OCI-LY3 (cell line): ENCODE measurements at regions not wholly inside any gene's neighbourhood (a gene's known extent, or its start where the extent isn't known, plus 50 kb on each side); places are given as distances from the start of the nearest gene placed in this dataset.

ENCODE experiments used
- CTCF ChIP-seq: fragments of 200-600, 300-600 bp; sonication (generic); IDR thresholded peaks from 2 replicates; pipeline ENCODE4 v1.5.1; 2014; ENCODE audit warnings: antibody characterized with exemption, low read length, low read depth
- EZH2phosphoT487 ChIP-seq: fragments of 200-600 bp; shearing (Covaris generic); IDR thresholded peaks from 2 replicates; pipeline ENCODE4 v1.6.1; 2018; ENCODE audit warnings: antibody characterized with exemption, mixed run types, low read depth

DNA sequence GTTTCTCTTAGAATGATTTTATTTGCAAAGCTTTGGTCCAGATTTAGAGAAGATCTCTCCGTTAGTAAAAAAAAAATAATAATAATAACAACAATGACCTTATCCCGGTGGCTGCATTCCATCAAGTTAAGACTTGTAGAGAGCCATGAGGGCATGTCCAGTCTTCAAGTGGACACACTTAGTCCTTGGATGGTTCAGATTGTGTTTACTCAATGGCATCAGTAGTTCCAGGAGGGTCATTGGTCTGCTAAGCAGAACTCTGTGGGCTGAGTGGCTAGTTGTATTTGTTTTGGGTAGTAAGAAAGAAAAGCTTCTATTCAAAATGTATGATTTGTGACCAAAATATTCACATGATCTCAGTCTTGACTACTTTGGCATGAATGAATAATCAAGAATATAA, 116.3 kb upstream of the UBE2E2 start:
- TF ChIP-seq CTCF (no peak), EZH2phosphoT487 (no peak)
